ENCODE measurements at regions not wholly inside any gene's neighbourhood (a gene's known extent, or its start where the extent isn't known, plus 50 kb on each side); places are given as distances from the start of the nearest gene placed in this dataset.
"Not testable (repeated sequence)": the region's sequence is repeated elsewhere in the genome, so short reads cannot be mapped to it uniquely, and the experiment has no call there.

DNA sequence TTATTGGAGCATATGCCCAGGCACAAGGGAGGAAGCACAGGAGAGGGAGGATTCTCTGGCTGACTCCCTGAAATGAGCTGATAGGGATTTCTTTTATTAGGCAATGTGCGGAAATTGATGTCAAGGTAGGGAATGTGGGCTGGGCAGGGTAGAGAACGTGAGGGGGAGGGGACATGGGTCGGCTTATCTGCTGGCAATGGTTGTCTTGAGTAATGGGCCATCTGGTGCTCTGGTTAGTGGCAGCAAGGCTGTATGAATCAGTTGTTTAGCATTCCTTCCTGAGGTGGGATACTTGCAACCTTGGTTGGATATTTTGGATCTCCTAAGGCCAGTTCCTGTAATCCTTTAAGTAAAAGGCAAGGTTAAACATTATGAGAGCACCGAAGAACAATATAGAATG is 80.5 kb upstream of the ADORA2B start:
- not testable (repeated sequence) for H4K20me1 ChIP-seq (ENCODE audit: insufficient read depth, low read length); H3K79me2 ChIP-seq (ENCODE audit: insufficient read depth, low read length); H3K4me2 ChIP-seq (ENCODE audit: insufficient read depth, low read length); H2AFZ ChIP-seq (ENCODE audit: low read length); H3K4me3 ChIP-seq (ENCODE audit: insufficient read depth, low read length); H3K4me1 ChIP-seq (ENCODE audit: insufficient read depth, low read length); H3K9me3 ChIP-seq (ENCODE audit: low read depth, low read length); H3K27ac ChIP-seq (ENCODE audit: low read depth, low read length); H3K36me3 ChIP-seq (ENCODE audit: insufficient read depth, low read length); H3K27me3 ChIP-seq (ENCODE audit: insufficient read depth, low read length); DNase-seq (ENCODE audit: insufficient read length, low spot score, missing footprints)

DNA sequence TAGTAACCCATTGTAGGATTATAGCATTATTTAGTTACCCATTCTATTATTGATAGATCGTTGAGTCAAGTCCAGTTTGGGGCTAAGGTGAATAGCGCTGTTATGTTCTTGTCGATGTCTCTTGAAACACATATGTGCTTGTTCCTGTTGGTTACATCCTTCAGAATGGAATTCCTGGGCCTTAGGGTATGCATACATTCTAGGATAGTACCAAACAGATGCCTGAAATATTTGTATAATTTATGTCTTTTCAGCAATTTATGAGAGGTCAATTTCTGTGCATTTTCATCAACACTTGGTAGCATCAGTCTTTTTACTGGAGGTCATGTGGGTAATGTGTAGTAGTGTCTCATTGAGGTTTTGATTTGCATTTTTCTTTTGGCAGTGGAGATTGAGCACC is 78.9 kb upstream of the ADORA2B start:
- not testable (repeated sequence) for H2AFZ ChIP-seq (ENCODE audit: low read length); H3K4me2 ChIP-seq (ENCODE audit: insufficient read depth, low read length); DNase-seq (ENCODE audit: insufficient read length, low spot score, missing footprints); H3K4me1 ChIP-seq (ENCODE audit: insufficient read depth, low read length); H3K9me3 ChIP-seq (ENCODE audit: low read depth, low read length); H3K27ac ChIP-seq (ENCODE audit: low read depth, low read length); H3K36me3 ChIP-seq (ENCODE audit: insufficient read depth, low read length); H4K20me1 ChIP-seq (ENCODE audit: insufficient read depth, low read length); H3K79me2 ChIP-seq (ENCODE audit: insufficient read depth, low read length); H3K4me3 ChIP-seq (ENCODE audit: insufficient read depth, low read length); H3K27me3 ChIP-seq (ENCODE audit: insufficient read depth, low read length)

DNA sequence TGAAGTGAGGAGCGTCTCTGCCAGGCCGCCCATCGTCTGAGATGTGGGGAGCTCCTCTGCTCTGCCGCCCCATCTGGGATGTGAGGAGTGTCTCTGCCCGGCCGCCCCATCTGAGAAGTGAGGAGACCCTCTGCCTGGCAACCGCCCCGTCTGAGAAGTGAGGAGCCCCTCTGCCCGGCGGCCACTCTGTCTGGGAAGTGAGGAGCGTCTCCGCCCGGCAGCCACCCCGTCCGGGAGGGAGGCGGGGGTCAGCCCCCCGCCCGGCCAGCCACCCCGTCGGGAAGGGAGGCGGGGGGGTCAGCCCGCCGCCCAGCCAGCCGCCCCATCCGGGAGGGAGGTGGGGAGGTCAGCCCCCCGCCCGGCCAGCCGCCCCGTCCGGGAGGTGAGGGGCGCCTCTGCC is 77.6 kb upstream of the ADORA2B start:
- H4K20me1 ChIP-seq (ENCODE audit: insufficient read depth, low read length); H3K79me2 ChIP-seq (ENCODE audit: insufficient read depth, low read length); H3K4me2 ChIP-seq (ENCODE audit: insufficient read depth, low read length); H3K27ac ChIP-seq (ENCODE audit: low read depth, low read length); H3K4me1 ChIP-seq (ENCODE audit: insufficient read depth, low read length); H3K27me3 ChIP-seq (ENCODE audit: insufficient read depth, low read length); H3K9me3 ChIP-seq (ENCODE audit: low read depth, low read length); H3K36me3 ChIP-seq (ENCODE audit: insufficient read depth, low read length); H3K4me3 ChIP-seq (ENCODE audit: insufficient read depth, low read length); H2AFZ ChIP-seq (ENCODE audit: low read length); DNase-seq (ENCODE audit: insufficient read length, low spot score, missing footprints): not testable (repeated sequence)

DNA sequence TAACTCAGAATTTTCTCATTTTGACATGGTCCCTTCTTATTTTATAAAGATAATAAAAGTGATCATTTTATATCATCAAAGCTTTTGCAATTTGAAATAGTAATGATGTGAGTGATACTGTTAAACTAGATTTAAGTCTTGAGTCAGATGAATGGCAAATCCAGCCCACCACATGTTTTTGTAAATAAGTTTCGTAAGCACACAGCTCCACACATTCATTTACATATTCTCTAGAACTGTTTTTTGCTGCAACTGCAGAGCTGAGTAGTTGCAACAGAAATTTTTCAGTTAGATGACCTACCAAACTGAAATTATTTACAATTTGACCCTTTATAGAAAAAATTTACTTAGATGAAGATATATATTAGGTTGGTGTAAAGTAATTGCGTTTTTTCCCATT is 75.1 kb upstream of the ADORA2B start:
- H3K4me1 ChIP-seq (ENCODE audit: insufficient read depth, low read length); H3K27ac ChIP-seq (ENCODE audit: low read depth, low read length); H3K79me2 ChIP-seq (ENCODE audit: insufficient read depth, low read length); H4K20me1 ChIP-seq (ENCODE audit: insufficient read depth, low read length); H2AFZ ChIP-seq (ENCODE audit: low read length); H3K27me3 ChIP-seq (ENCODE audit: insufficient read depth, low read length); H3K4me2 ChIP-seq (ENCODE audit: insufficient read depth, low read length); H3K9me3 ChIP-seq (ENCODE audit: low read depth, low read length); DNase-seq (ENCODE audit: insufficient read length, low spot score, missing footprints); H3K36me3 ChIP-seq (ENCODE audit: insufficient read depth, low read length); H3K4me3 ChIP-seq (ENCODE audit: insufficient read depth, low read length): not testable (repeated sequence)

DNA sequence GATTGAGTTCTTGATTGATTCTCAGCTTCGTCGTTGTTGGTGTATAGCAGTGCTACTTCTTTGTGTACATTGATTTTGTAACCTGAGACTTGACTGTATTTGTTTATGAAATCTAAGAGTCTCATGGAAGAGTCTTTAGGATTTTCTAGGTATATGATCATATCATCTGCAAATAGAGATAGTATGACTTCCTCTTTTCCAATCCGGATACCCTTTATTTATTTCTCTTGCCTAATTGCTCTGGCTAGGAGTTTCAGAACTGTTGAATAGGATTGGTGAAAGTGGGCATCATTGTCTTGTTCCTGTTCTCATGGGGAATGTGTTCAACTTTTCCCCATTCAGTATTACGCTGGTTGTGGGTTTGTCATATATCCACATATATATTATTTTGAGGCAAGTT is 72.3 kb upstream of the ADORA2B start:
- not testable (repeated sequence) for DNase-seq (ENCODE audit: insufficient read length, low spot score, missing footprints); H3K27me3 ChIP-seq (ENCODE audit: insufficient read depth, low read length); H4K20me1 ChIP-seq (ENCODE audit: insufficient read depth, low read length); H3K4me3 ChIP-seq (ENCODE audit: insufficient read depth, low read length); H3K27ac ChIP-seq (ENCODE audit: low read depth, low read length); H2AFZ ChIP-seq (ENCODE audit: low read length); H3K4me1 ChIP-seq (ENCODE audit: insufficient read depth, low read length); H3K4me2 ChIP-seq (ENCODE audit: insufficient read depth, low read length); H3K79me2 ChIP-seq (ENCODE audit: insufficient read depth, low read length); H3K9me3 ChIP-seq (ENCODE audit: low read depth, low read length); H3K36me3 ChIP-seq (ENCODE audit: insufficient read depth, low read length)

DNA sequence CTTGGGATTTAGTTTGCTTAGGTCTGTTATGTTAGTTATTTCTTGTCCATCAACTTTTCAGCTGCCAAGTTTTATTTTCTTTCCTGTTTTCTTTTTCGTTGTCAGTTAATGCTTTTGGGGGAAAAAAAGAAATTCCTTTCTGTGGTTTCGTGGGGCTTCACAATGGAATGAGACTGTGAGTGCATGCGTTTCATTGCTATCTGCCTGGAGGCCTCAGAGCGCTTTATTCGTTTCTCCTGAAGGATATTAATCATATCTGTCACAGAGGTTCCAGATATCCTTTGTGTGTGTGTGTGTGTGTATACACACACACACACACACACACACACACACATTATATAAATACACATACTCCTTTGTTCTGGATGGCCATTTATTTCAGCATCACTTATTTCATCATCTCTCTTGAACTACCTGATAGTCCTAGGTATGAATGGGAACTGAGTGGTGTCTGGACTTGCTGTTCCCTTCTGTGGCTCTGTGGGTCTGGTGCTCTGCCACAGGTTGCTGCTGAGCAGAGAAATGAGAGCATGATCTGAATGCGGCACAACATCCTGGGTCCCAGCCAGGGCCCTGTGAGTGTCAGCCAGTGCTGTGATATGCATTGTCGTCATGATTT is 66.9 kb upstream of the ADORA2B start:
- not testable (repeated sequence) for H3K4me1 ChIP-seq (ENCODE audit: insufficient read depth, low read length); H3K4me2 ChIP-seq (ENCODE audit: insufficient read depth, low read length); H3K4me3 ChIP-seq (ENCODE audit: insufficient read depth, low read length); H4K20me1 ChIP-seq (ENCODE audit: insufficient read depth, low read length); H3K9me3 ChIP-seq (ENCODE audit: low read depth, low read length); H3K27me3 ChIP-seq (ENCODE audit: insufficient read depth, low read length); H2AFZ ChIP-seq (ENCODE audit: low read length); DNase-seq (ENCODE audit: insufficient read length, low spot score, missing footprints); H3K36me3 ChIP-seq (ENCODE audit: insufficient read depth, low read length); H3K79me2 ChIP-seq (ENCODE audit: insufficient read depth, low read length); H3K27ac ChIP-seq (ENCODE audit: low read depth, low read length)

All from osteoblast (primary cell).